ENCODE measurements at regions not wholly inside any gene's neighbourhood (a gene's known extent, or its start where the extent isn't known, plus 50 kb on each side); places are given as distances from the start of the nearest gene placed in this dataset.

DNA sequence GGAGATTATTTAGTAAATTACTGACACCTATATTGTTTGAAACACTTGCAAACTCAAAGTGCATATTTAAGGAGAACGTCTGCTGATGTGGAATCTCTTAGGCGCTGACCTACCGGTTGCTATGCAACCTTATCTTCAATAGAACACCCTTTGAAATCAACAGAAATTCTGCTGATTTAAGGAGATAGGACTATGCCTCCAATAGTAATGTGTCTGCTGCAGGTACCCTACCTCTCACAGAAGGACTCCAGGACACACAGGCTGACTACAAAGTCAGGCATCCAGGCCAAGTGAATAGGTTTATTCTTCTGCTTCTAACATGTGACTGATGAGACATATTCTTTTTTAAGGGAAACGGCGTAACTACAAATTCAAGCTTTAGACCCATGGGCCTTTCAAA, 311.7 kb downstream of the CBLN4 start:
- intact Hi-C loops (cut with DNase I), result no loop called here

GRCh38 chr20:55685841-55686240, 319.5 kb downstream of the CBLN4 start:
- H3K27me3 ChIP-seq, result no peaks in the 10 kb centered on the region
- TF ChIP-seq, protein P1, sequence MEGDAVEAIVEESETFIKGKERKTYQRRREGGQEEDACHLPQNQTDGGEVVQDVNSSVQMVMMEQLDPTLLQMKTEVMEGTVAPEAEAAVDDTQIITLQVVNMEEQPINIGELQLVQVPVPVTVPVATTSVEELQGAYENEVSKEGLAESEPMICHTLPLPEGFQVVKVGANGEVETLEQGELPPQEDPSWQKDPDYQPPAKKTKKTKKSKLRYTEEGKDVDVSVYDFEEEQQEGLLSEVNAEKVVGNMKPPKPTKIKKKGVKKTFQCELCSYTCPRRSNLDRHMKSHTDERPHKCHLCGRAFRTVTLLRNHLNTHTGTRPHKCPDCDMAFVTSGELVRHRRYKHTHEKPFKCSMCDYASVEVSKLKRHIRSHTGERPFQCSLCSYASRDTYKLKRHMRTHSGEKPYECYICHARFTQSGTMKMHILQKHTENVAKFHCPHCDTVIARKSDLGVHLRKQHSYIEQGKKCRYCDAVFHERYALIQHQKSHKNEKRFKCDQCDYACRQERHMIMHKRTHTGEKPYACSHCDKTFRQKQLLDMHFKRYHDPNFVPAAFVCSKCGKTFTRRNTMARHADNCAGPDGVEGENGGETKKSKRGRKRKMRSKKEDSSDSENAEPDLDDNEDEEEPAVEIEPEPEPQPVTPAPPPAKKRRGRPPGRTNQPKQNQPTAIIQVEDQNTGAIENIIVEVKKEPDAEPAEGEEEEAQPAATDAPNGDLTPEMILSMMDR (IDR thresholded peaks at IDR 0.05), result no peak
- no peak for TF ChIP-seq POLR2A (IDR thresholded peaks at IDR 0.05)
- intact Hi-C loops (cut with DNase I), result no loop called here
- DNase-seq, result no peak
- H3K4me3 ChIP-seq, result no peak overlapping the region
- 55 to 73% (median 64%) methylated on average over 8 of the region's 8 CpGs for whole genome bisulfite sequencing, 4 donors
- no peaks in the 10 kb centered on the region for H3K36me3 ChIP-seq (replicated peaks in 1 of 2)
- H3K4me1 ChIP-seq (replicated peaks in 1 of 2), result no peaks in the 10 kb centered on the region
- H3K9me3 ChIP-seq (replicated peaks in 1 of 3), result no peaks in the 10 kb centered on the region
- H3K27ac ChIP-seq, result peak overlapping the region in 2 of 5 donors; percentile 11 to 17

More for the DNA sequence above, 311.7 kb downstream of the CBLN4 start:
- no peaks in the 10 kb centered on the region for H3K9me3 ChIP-seq (replicated peaks in 1 of 3)
- no peak overlapping the region for H3K27ac ChIP-seq
- H3K27me3 ChIP-seq, result no peaks in the 10 kb centered on the region
- TF ChIP-seq POLR2A (IDR thresholded peaks at IDR 0.05), result no peak
- TF ChIP-seq, protein P1 (IDR thresholded peaks at IDR 0.05), result no peak
- WGBS, 4 donors, result 51 to 63% (median 55%) methylated on average over 5 of the region's 5 CpGs
- H3K4me3 ChIP-seq, result no peak overlapping the region
- H3K4me1 ChIP-seq (replicated peaks in 1 of 2), result no peaks in the 10 kb centered on the region
- DNase-seq, result no peak
- no peaks in the 10 kb centered on the region for H3K36me3 ChIP-seq (replicated peaks in 1 of 2)

GRCh38 chr20:55685425-55685824, 319.9 kb downstream of the CBLN4 start:
- TF ChIP-seq, protein P1 (IDR thresholded peaks at IDR 0.05), result no peak
- TF ChIP-seq POLR2A (IDR thresholded peaks at IDR 0.05), result no peak
- Histone ChIP-seq H3K4me1 (replicated peaks in 1 of 2) (no peaks in the 10 kb centered on the region), H3K27me3 (no peaks in the 10 kb centered on the region), H3K36me3 (replicated peaks in 1 of 2) (no peaks in the 10 kb centered on the region), H3K27ac (peak overlapping the region in 2 of 5 donors; percentile 11 to 17), H3K9me3 (replicated peaks in 1 of 3) (no peaks in the 10 kb centered on the region), H3K4me3 (no peak overlapping the region)
- no peak for DNase-seq
- WGBS, 4 donors, result 59 to 79% (median 65%) methylated on average over 4 of the region's 4 CpGs
- intact Hi-C loops (cut with DNase I), result no loop called here

- intact Hi-C loops (cut with DNase I), result no loop called here
- peak overlapping the region in 1 of 5 donors; percentile 26 for H3K27ac ChIP-seq
- TF ChIP-seq POLR2A (IDR thresholded peaks at IDR 0.05), result no peak
- TF ChIP-seq, protein P1 (IDR thresholded peaks at IDR 0.05), result no peak
Observed at GRCh38 chr20:55684578-55684977, 320.7 kb downstream of the CBLN4 start.

More at GRCh38 chr20:55684578-55684977, 320.7 kb downstream of the CBLN4 start:
- Histone ChIP-seq H3K4me3 (no peak overlapping the region), H3K9me3 (replicated peaks in 1 of 3) (no peaks in the 10 kb centered on the region), H3K27me3 (no peaks in the 10 kb centered on the region), H3K4me1 (replicated peaks in 1 of 2) (no peaks in the 10 kb centered on the region), H3K36me3 (replicated peaks in 1 of 2) (no peaks in the 10 kb centered on the region)
- DNase-seq, result peak in 6 of 7 donors; percentile 11 to 59 (median 24)
- WGBS, 4 donors, result 48 to 58% (median 53%) methylated on average over 4 of the region's 4 CpGs
